ENCODE measurements at regions not wholly inside any gene's neighbourhood (a gene's known extent, or its start where the extent isn't known, plus 50 kb on each side); places are given as distances from the start of the nearest gene placed in this dataset.
"Not testable (repeated sequence)": the region's sequence is repeated elsewhere in the genome, so short reads cannot be mapped to it uniquely, and the experiment has no call there.

GRCh38 chr1:146729642-146730344 lies 208.3 kb upstream of the NBPF12 start:
- intact Hi-C loops (cut with DNase I); DNase-seq: not testable (repeated sequence)

DNA sequence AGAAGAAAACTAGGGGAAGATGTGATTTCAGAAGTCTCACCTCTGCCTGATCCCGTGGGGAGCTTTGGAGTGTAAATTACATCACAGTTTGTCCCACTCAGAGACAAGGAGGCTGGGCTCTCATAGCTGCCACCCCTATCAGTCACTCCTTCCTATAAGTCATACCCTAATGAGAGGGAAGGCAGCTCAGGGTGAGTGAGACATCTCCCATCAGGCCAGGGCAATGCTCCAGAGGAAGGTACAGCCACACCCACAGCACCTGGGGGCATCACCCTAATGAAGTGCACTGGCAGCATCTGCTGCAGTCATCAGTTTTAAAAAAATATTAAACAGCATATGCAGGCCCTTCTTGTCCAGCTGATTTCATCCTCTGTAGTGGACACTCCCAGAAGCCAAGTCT lies 223.1 kb upstream of the NBPF12 start:
- DNase-seq; intact Hi-C loops (cut with DNase I): not testable (repeated sequence)

DNA sequence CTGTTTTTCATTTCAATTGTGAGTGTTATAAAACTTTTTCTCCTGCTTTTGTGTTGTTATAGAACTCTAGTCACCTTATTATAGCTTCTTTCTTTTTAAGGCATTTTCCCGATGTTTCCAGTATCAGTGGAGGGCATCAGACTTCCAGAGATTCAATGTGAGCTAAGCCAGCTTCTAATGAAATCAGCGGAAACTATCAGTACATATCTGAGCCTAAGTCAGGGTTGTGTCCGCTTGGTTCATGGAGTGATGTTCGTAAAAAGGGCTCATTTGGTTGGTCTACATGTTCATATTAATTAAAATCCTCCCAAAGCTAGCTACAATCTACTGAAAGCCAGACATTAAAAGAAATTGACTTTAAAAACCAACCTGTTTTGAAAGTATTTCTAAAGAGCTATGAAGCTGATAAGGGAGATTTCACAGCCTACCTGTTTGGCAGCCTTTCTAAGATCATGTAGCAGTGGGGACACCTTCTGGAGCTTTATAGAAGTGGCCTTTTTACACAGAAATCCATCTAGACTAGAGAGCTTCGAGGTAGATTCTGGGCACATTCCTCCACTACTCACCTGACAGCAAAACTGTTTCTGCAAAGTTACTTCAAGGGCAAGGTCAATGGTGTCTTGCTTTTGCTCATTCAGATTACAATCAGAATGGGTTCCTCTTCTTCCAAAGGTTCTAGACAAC lies 227.1 kb upstream of the NBPF12 start:
- intact Hi-C loops (cut with DNase I): not testable (repeated sequence)

DNA sequence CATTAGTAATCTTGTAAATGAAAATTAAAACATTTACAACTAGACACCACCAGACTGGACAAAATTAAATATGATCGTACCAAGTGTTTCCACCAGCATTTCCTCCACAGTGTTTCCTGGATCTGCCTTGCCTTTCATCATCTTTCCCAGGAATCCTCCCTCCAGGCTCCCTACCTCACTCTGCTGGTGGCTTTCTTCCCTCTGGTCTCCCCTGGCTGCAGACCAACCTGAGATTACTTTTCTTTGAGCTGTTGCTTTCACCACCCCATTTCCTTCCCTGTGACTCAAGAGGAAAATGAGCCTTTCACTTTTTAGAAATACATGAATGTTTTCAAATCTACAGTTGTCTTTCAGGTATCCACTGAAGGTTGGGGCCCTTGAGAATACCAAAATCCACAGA lies 228.8 kb upstream of the NBPF12 start:
- intact Hi-C loops (cut with DNase I); DNase-seq: not testable (repeated sequence)

More for the DNA sequence above, 227.1 kb upstream of the NBPF12 start:
- not testable (repeated sequence) for DNase-seq

GRCh38 chr1:146704162-146704724 lies 233.9 kb upstream of the NBPF12 start:
- intact Hi-C loops (cut with DNase I); DNase-seq: not testable (repeated sequence)

DNA sequence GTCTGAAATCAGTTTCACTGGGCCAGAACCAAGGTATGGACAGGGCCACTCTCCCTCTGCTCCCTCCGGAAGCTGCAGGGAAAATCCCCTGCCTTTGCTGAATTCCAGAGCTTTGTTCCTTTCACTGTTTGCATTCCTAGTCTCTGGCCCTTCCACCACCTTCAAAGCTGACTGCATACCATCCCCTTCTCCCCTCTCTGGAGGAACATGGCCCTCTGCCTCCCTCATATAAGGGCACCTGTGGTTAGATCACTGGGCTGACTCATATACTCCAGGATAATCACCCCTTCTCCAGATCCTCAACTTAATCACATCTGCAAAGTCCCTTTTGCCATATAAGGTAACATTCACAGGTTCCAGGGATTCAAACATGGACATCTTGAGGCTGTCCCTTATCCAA lies 236.8 kb upstream of the NBPF12 start:
- intact Hi-C loops (cut with DNase I); DNase-seq: not testable (repeated sequence)

DNA sequence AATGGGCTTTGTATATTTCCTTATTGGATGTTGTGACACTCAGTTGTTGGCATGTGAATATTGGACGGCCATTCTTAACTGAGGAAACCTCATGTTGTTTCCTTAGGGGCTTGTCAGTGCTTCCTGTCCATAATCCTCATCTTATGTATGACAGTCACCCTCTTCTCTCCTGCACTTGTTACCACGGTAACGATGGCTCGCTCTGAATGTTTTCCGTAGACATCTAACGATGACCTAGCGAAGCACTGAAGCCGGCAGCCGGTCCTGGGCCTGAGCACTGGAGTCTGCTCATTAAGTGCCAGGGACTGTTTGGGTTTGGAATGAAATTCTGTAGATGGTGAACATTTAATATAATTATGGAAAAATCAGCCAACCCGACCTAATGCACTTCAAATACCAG lies 242.7 kb upstream of the NBPF12 start:
- intact Hi-C loops (cut with DNase I); DNase-seq: not testable (repeated sequence)

DNA sequence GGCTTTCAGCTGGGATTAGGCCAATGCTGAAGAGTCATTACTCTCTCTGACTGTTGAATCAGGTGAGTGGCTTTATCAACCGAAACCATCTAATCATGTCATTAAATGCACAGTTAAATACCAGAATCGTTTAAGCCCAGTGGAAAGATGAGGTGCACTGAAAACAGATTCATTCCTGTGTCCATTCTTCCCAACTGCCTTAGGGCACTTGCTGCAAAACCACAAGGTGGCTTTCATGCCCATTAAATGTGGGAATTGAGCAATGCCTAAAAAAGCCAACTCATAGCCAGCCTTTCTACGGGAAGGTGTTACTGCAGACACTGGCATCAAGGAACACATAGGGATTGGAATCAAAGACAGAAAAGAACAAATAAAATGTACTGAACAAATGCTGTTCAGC lies 246.3 kb upstream of the NBPF12 start:
- DNase-seq; intact Hi-C loops (cut with DNase I): not testable (repeated sequence)

- intact Hi-C loops (cut with DNase I); DNase-seq: not testable (repeated sequence)
These were observed 249.2 kb upstream of the NBPF12 start for GRCh38 chr1:146688893-146689292.

DNA sequence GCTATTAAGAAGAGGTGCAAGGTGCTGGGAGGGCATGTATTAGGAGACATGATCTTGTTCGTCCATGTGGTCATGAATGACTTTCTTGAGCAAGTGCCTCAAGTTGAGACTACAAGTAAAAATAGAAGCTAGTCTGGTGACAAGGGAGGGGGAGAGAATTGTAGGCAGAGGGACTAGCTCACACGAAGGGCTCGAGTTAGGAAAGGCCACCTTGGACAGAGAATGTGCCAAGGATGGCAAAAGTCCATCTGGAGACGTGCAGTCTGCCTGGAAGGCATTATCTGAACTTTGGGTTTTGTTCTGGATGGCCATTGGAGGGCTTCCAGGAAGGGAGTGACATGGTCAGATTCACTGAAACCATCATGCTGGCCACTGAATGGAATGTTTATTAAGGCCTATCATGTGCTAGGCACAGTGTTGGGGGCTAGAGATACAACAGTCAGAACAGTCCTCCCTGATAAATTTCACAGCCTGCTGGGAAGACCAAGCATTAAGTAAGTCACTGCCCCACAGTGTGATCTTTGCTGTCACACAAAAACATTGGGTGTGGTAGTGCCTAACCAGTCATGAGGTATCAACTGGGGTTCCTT lies 251.3 kb upstream of the NBPF12 start:
- intact Hi-C loops (cut with DNase I); DNase-seq: not testable (repeated sequence)

DNA sequence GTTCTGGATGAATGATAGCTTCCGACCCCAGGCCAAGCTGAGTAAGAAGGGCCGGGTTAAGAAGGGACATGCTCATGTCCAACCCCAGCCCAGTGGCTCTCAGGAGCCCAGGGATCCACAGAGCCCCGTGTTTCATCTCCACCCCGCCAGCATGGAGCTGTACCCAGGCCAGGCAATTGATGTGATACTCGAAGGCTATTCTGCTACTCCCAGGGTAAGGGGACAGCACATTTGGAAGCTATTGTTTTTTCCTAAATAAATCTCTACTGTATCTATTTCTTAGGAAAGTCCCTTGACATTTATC lies 255.0 kb upstream of the NBPF12 start:
- intact Hi-C loops (cut with DNase I); DNase-seq: not testable (repeated sequence)

DNA sequence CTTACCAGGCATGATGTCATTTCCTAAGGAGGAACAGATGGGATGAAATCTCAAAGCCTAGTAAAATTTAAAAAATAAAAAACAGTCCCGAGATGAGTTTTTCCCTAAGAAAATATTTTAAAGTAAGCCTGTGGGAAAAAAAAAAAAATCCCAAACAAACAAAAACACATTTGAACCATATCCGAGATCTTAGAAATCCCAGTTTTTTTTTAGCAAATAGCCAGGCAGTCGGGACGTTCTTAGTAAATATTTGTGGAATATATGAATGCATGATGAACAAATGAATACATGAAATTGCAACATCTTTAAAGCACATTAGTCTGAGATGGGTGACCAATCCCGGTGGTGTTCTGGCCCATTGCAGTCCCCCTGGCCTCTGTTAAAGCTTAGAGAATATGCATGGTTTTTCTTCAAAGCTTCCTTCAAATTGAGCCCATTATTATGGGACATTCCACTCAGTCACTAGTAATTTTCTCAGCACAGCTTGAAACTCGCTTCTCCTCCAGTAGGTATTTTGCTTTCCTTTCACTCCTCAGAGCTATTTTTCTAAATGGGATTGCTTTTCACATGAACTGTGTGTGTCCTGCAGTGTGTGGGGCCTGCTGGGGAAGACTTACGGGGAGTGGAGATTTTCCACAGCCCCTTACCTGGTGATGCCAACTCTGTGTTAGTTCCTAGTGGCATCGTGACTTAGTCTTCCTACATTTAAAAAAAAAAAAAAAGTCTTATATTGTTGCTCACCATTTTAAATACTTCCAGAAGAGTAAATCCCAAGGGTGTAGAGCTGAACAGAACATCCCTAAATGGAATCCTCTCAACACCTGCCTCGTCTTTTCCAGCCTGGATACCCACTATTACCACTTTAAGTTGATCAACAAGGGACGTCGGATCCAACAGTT lies 255.6 kb upstream of the NBPF12 start:
- intact Hi-C loops (cut with DNase I); DNase-seq: not testable (repeated sequence)

DNA sequence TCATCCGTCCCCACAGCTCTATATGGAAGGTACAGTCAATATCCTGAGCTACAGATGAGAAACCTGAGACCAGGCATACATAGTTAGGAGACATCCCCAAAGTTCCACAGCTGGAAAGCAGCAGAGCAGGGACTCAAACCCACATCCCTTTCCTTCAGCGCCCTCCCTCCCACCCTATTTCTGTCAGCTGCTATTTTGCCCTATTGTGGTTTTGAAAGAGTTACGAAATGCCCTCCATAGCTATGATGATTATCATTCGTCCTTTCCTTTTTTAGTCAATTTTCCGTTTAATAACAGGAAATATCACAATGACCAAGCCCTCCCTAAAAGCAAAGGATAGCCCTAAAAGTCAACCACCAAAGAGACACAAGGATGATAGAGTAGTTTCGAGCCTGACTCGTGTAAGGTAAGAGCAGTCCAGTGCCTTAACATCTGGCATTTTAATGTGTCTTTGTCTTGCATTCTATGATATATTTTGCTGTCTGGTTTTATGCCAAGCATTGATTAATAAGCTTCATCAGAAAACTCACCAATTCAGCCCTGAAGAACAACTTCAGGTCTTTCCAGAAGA lies 264.3 kb upstream of the NBPF12 start:
- DNase-seq; intact Hi-C loops (cut with DNase I): not testable (repeated sequence)

DNA sequence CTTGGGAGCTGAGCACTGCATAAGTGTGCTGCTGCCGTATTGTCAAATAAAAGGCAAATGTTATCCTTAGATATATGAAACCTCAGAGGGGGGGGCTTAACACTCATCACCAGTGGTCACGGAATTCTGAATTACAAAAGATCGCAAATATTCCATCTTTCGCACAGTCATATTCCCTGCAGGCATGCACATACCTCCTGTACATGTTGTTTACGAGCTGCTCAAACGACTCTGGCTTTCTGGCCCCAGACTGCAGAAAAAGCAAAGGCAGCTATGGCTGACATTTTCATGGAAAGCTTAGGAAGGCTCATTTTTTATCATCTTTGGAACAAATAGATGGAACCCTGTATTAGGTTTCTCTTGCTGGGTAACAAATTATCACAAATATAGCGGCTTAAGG lies 265.5 kb upstream of the NBPF12 start:
- intact Hi-C loops (cut with DNase I); DNase-seq: not testable (repeated sequence)

- DNase-seq; intact Hi-C loops (cut with DNase I): not testable (repeated sequence)
These were observed 266.5 kb upstream of the NBPF12 start for GRCh38 chr1:146671588-146671987.

GRCh38 chr1:146670832-146671566 lies 267.1 kb upstream of the NBPF12 start:
- DNase-seq; intact Hi-C loops (cut with DNase I): not testable (repeated sequence)

- DNase-seq; intact Hi-C loops (cut with DNase I): not testable (repeated sequence)
These were observed 271.8 kb upstream of the NBPF12 start for GRCh38 chr1:146666275-146666674.

GRCh38 chr1:146660242-146660641 lies 277.9 kb upstream of the NBPF12 start:
- intact Hi-C loops (cut with DNase I): not testable (repeated sequence)

More at GRCh38 chr1:146660242-146660641, 277.9 kb upstream of the NBPF12 start:
- DNase-seq: not testable (repeated sequence)
